HepG2 (cell line): ENCODE measurements at regions not wholly inside any gene's neighbourhood (a gene's known extent, or its start where the extent isn't known, plus 50 kb on each side); places are given as distances from the start of the nearest gene placed in this dataset.

Experiments used
- ATAC-seq: fragments of 200-7000 bp; cut with Tn5 transposase; 3 replicates; pipeline ENCODE4 v1.9.1; 2020; ENCODE audit warnings: mild to moderate bottlenecking, moderate library complexity
- BruUV-seq: library from RNA; stranded (reverse); fragments of 400-500 nt; replicated peaks from 2 replicates; lab custom pipeline; 2021; lab: Mats Ljungman, UMichigan
- CTCF ChIA-PET: fragments of 300-600 bp; formaldehyde crosslinking; extraction: SDS; loops from one replicate; lab custom pipeline; 2021; ENCODE audit warnings: low total read pairs, inconsistent platforms, low intra/inter-chr PET ratio; lab: Yijun Ruan, JAX
- POLR2A ChIA-PET: fragments of 350-600 bp; sonication (Branson Sonifier 250); formaldehyde crosslinking; loops from one replicate; lab custom pipeline; 2020; ENCODE audit warnings: antibody characterized with exemption, inconsistent platforms; lab: Yijun Ruan, JAX
- DNase-seq: peaks from one replicate; pipeline ENCODE4 v3.0.0-alpha.2; 2015; ENCODE audit warnings: low spot score
- FAIRE-seq: peaks from 3 replicates; lab custom pipeline; 2011; peaks lifted over from hg19 to GRCh38; lab: Jason Lieb, UNC
- H2AFZ ChIP-seq: one replicate; pipeline ENCODE4 v1.6.1; 2011; ENCODE audit warnings: low read length, inconsistent platforms
- H3K27ac ChIP-seq: fragments of 300-600 bp; 3 replicates; pipeline ENCODE4 v1.8.0; 2011; ENCODE audit warnings: mixed run types, mild to moderate bottlenecking, mixed read lengths, low read length, inconsistent platforms; ENCODE audit not compliant: insufficient read depth; ENCODE audit errors: extremely low read length
- H3K27me3 ChIP-seq, 2 experiments: fragments of 200-600 bp in 1 of 2; 2 replicates in 1 of 2; 3 replicates in 1 of 2; pipeline versions ENCODE4 v1.6.0 to v1.8.0; 2011; ENCODE audit warnings: low read length in 2 of 2, mild to moderate bottlenecking in 2 of 2, moderate library complexity in 2 of 2, inconsistent platforms in 1 of 2; ENCODE audit not compliant: insufficient read depth in 2 of 2, control insufficient read depth in 1 of 2
- H3K36me3 ChIP-seq, 2 experiments: fragments of 200-600 bp in 1 of 2; replicated peaks in 1 of 2; 2 replicates in 1 of 2; 3 replicates in 1 of 2; pipeline versions ENCODE4 v1.5.1 to v1.8.0; 2011; ENCODE audit warnings: low read length in 2 of 2, inconsistent platforms in 1 of 2; ENCODE audit not compliant: insufficient read depth in 2 of 2, control insufficient read depth in 1 of 2
- H3K4me1 ChIP-seq: 2 replicates; pipeline ENCODE4 v1.5.1; 2012; ENCODE audit warnings: low read length, inconsistent platforms; ENCODE audit not compliant: insufficient read depth
- H3K4me2 ChIP-seq: 2 replicates; pipeline ENCODE4 v1.6.0; 2011; ENCODE audit warnings: low read depth, low read length, inconsistent platforms
- H3K4me3 ChIP-seq, 3 experiments: fragments of 200-600 bp in 1 of 3; sonication (generic), shearing (Covaris generic) in 1 of 3; replicated peaks in 1 of 3; 2 replicates each; pipeline ENCODE4 v1.5.1; 2011 to 2016; ENCODE audit warnings: low read length in 3 of 3, inconsistent platforms in 2 of 3, low read depth in 2 of 3, mild to moderate bottlenecking in 2 of 3, control low read depth in 1 of 3, mixed read lengths in 1 of 3; ENCODE audit not compliant: insufficient read depth in 1 of 3
- H3K79me2 ChIP-seq: one replicate; pipeline ENCODE4 v1.6.1; 2011; ENCODE audit warnings: low read length, inconsistent platforms; ENCODE audit not compliant: insufficient read depth
- H3K9ac ChIP-seq: 2 replicates; pipeline ENCODE4 v1.6.0; 2011; ENCODE audit warnings: mild to moderate bottlenecking, low read depth, low read length, inconsistent platforms; ENCODE audit not compliant: insufficient read depth
- H3K9me3 ChIP-seq: 2 replicates; pipeline ENCODE4 v1.5.1; 2012; ENCODE audit warnings: mild to moderate bottlenecking, low read length
- H4K20me1 ChIP-seq: 2 replicates; pipeline ENCODE4 v1.6.0; 2011; ENCODE audit warnings: inconsistent platforms, mild to moderate bottlenecking, low read length, moderate library complexity; ENCODE audit not compliant: insufficient read depth
- CHCHD3 ChIP-seq: sonication (generic); formaldehyde crosslinking; IDR thresholded peaks from 2 replicates; pipeline ENCODE4 v1.8.0; 2022; ENCODE audit warnings: mild to moderate bottlenecking, missing genetic modification reagents, moderate library complexity
- CREBL2 ChIP-seq: sonication (generic); formaldehyde crosslinking; IDR thresholded peaks from 2 replicates; pipeline ENCODE4 v1.8.1; 2023; ENCODE audit warnings: missing genetic modification reagents, mild to moderate bottlenecking, borderline replicate concordance
- ISL2 ChIP-seq: sonication (generic); formaldehyde crosslinking; IDR thresholded peaks from 2 replicates; pipeline ENCODE4 v1.5.0; 2020; ENCODE audit warnings: missing genetic modification reagents
- KDM3A ChIP-seq: IDR thresholded peaks from 2 replicates; pipeline ENCODE4 v1.6.1; 2018; ENCODE audit warnings: low read depth, missing compliant biosample characterization
- KLF16 ChIP-seq, 2 experiments: sonication (generic) in 1 of 2; formaldehyde crosslinking in 1 of 2; IDR thresholded peaks; 2 replicates each; pipeline versions ENCODE4 v1.6.1 to v1.8.0; 2016 to 2023; ENCODE audit warnings: missing genetic modification reagents in 2 of 2, missing compliant biosample characterization in 1 of 2
- LCORL ChIP-seq, 2 experiments: fragments of 450-650 bp in 1 of 2; sonication (generic) in 1 of 2; formaldehyde crosslinking in 1 of 2; IDR thresholded peaks; 2 replicates each; pipeline versions ENCODE4 v1.5.0 to v1.6.1; 2017 to 2020; ENCODE audit warnings: antibody characterized with exemption in 1 of 2, missing genetic modification reagents in 1 of 2
- MAFK ChIP-seq, 2 experiments: IDR thresholded peaks in 1 of 2; conservative IDR thresholded peaks in 1 of 2; 2 replicates each; pipeline ENCODE4 v1.6.1; 2011; ENCODE audit warnings: improper control_type of control experiment in 2 of 2, low read length in 2 of 2
- NAIF1 ChIP-seq: sonication (generic); formaldehyde crosslinking; IDR thresholded peaks from 2 replicates; pipeline ENCODE4 v1.5.0; 2020; ENCODE audit warnings: mild to moderate bottlenecking, missing genetic modification reagents, borderline replicate concordance
- PRMT3 ChIP-seq: sonication (generic); formaldehyde crosslinking; IDR thresholded peaks from 2 replicates; pipeline ENCODE4 v1.8.1; 2022; ENCODE audit warnings: low read depth, mild to moderate bottlenecking, moderate library complexity, missing genetic modification reagents, borderline replicate concordance
- RBM39 ChIP-seq: fragments of 200-400 bp; formaldehyde crosslinking; IDR thresholded peaks from one replicate; pipeline ENCODE4 v1.6.1; 2018; ENCODE audit warnings: antibody characterized with exemption, mild to moderate bottlenecking, low read depth, low read length; ENCODE audit not compliant: poor library complexity, severe bottlenecking
- RFX1 ChIP-seq: fragments of 450-650 bp; IDR thresholded peaks from 2 replicates; pipeline ENCODE4 v1.6.1; 2017
- SP2 ChIP-seq: sonication (generic); formaldehyde crosslinking; IDR thresholded peaks from 2 replicates; pipeline ENCODE4 v1.5.1; 2020; ENCODE audit warnings: mild to moderate bottlenecking, missing genetic modification reagents
- TCF12 ChIP-seq, 2 experiments: fragments of 450-650 bp in 1 of 2; sonication (generic) in 1 of 2; formaldehyde crosslinking in 1 of 2; IDR thresholded peaks; 2 replicates each; pipeline versions ENCODE4 v1.6.1 to v1.8.0; 2017 to 2022; ENCODE audit warnings: antibody characterized with exemption in 1 of 2, mild to moderate bottlenecking in 1 of 2, missing genetic modification reagents in 1 of 2, moderate library complexity in 1 of 2
- ZBTB3 ChIP-seq: sonication (generic); formaldehyde crosslinking; IDR thresholded peaks from 2 replicates; pipeline ENCODE4 v1.4.0; 2020; ENCODE audit warnings: low read depth, mild to moderate bottlenecking, moderate library complexity, missing genetic modification reagents, borderline replicate concordance
- ZBTB7A ChIP-seq: sonication (generic); formaldehyde crosslinking; IDR thresholded peaks from 2 replicates; pipeline ENCODE4 v1.8.0; 2022; ENCODE audit warnings: mild to moderate bottlenecking, missing genetic modification reagents
- ZNF34 ChIP-seq: sonication (generic); formaldehyde crosslinking; IDR thresholded peaks from 2 replicates; pipeline ENCODE4 v1.4.0; 2020; ENCODE audit warnings: mild to moderate bottlenecking, missing genetic modification reagents, borderline replicate concordance
- ZNF740 ChIP-seq: sonication (generic); formaldehyde crosslinking; IDR thresholded peaks from 2 replicates; pipeline ENCODE4 v1.4.0; 2020; ENCODE audit warnings: missing genetic modification reagents
- WGBS: methylation state at CpG from one replicate; pipeline ENCODE4 v1.1.6; 2017; ENCODE audit warnings: low lambda C conversion rate; 5-methylcytosine and 5-hydroxymethylcytosine counted together
- in situ Hi-C: cut with HindIII; loops from 2 replicates; pipeline ENCODE4 v1.10.0; 2017; ENCODE audit warnings: low pct_unique_long_range_greater_than_20kb; ENCODE audit not compliant: extremely low pct_ligation_motif_present
- intact Hi-C: fragments of 100-400 bp; cut with micrococcal nuclease; formaldehyde crosslinking; loops from one replicate; pipeline ENCODE4 v1.10.0; 2022; ENCODE audit not compliant: unreplicated experiment
- TF ChIP-seq, protein P1 (sequence below): sonication (generic); formaldehyde crosslinking; IDR thresholded peaks from 2 replicates; pipeline ENCODE4 v1.4.0; 2020; ENCODE audit warnings: low read depth, mild to moderate bottlenecking, missing genetic modification reagents

DNA sequence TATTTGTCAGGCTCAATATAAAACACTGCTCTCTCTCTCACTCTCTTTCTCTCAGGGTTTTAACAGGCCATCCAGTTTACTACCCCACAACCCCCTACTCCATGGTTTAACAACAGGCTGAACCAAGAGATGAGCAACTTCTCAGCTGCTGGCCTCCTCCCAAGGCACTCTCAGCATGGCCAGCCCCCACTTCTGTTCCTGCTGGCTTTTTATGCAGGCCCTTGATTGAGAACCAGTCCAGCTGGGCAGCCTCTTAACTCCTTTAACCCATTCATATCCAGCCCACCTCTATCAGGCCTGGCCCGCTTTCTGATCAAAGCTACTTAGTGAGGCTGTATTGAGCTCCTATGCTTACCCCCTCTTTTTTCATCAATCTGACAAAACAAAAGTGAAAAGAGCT is 346.8 kb upstream of the POU3F2 start:
- FAIRE-seq = no peak
- ATAC-seq = no peak
- Histone ChIP-seq H3K4me3 (no peak overlapping the region), H3K27ac (no peak overlapping the region), H3K4me2 (no peak overlapping the region), H3K9me3 (no peaks in the 10 kb centered on the region), H3K79me2 (no peaks in the 10 kb centered on the region), H3K4me1 (no peaks in the 10 kb centered on the region), H2AFZ (no peak overlapping the region), H3K27me3 (no peaks in the 10 kb centered on the region), H3K36me3 (no peaks in the 10 kb centered on the region), H4K20me1 (no peaks in the 10 kb centered on the region), H3K9ac (no peak overlapping the region)
- TF ChIP-seq ZBTB3 (CRISPR knock-in tag) (no peak), ZNF740 (CRISPR knock-in tag) (no peak), SP2 (CRISPR knock-in tag) (no peak), KLF16 (CRISPR knock-in tag; IDR thresholded peaks at IDR 0.05) (no peak), MAFK (conservative IDR thresholded peaks at IDR 0.05 in 1 of 2, IDR thresholded peaks at IDR 0.05 in 1 of 2; ENCODE audit: low read length in 2 of 2) (no peak), NAIF1 (no peak)
- ChIA-PET CTCF (no interaction called here), POLR2A (no interaction called here)
- no peak for DNase-seq
- WGBS = 11% methylated on average over 1 of the region's 1 CpG
- BruUV-seq = no TSS peak
- intact Hi-C loops (no loop called here), in situ Hi-C loops (no loop called here)

DNA sequence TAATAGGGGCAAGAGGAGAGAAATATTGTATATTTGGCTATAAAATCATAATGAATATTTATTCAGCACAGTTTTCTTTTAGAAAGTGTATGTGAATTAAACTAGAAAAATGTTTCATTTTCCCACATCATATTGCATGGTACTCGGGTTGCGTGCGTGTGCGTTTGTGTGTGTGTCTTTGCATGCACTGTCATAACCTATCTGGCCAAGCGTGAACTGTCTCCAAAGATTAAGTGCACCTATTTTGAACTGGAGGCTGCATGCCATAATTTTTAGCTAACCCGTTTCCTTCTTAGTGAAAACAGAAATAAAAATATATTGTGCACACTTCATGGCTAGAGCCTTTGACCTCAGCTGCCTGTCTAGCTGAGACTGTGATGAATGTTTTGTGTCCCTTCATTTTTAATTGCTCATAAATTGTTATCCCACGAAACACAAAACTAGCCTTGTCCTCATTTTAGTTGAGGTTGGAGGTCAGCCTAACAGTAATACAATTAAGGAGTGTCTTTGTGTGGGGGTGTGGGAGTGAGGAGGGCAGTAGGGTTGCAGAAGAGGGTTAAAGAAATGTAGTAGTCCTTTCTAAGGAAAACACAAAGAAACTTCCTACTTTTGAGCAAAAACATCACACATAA is 336.1 kb upstream of the POU3F2 start:
- H3K27ac ChIP-seq = no peak overlapping the region
- H4K20me1 ChIP-seq = no peaks in the 10 kb centered on the region
- H3K79me2 ChIP-seq = no peaks in the 10 kb centered on the region
- WGBS = 44% methylated on average over 7 of the region's 7 CpGs
- no peak overlapping the region for H3K9ac ChIP-seq
- no peak overlapping the region for H3K4me2 ChIP-seq
- no peaks in the 10 kb centered on the region for H3K9me3 ChIP-seq
- no TSS peak for BruUV-seq
- H3K4me3 ChIP-seq = no peak overlapping the region
- no peak overlapping the region for H2AFZ ChIP-seq
- FAIRE-seq (no peak), ATAC-seq (no peak), DNase-seq (no peak)
- no peaks in the 10 kb centered on the region for H3K27me3 ChIP-seq
- intact Hi-C loops = no loop called here
- H3K36me3 ChIP-seq = no peaks in the 10 kb centered on the region
- no peaks in the 10 kb centered on the region for H3K4me1 ChIP-seq
- CTCF ChIA-PET = no interaction called here
- in situ Hi-C loops = no loop called here
- POLR2A ChIA-PET = no interaction called here
- TF ChIP-seq KDM3A (no peak), ISL2 (CRISPR knock-in tag) (no peak), RBM39 (no peak), PRMT3 (CRISPR knock-in tag) (no peak), ZNF34 (CRISPR knock-in tag) (no peak), ZBTB7A (CRISPR knock-in tag) (no peak), CREBL2 (no peak), LCORL (IDR thresholded peaks at IDR 0.05) (no peak), LCORL (CRISPR knock-in tag; IDR thresholded peaks at IDR 0.05) (no peak), TCF12 (IDR thresholded peaks at IDR 0.05) (no peak), TCF12 (CRISPR knock-in tag; IDR thresholded peaks at IDR 0.05) (no peak), RFX1 (no peak), CHCHD3 (CRISPR knock-in tag) (no peak)
- TF ChIP-seq, protein P1, sequence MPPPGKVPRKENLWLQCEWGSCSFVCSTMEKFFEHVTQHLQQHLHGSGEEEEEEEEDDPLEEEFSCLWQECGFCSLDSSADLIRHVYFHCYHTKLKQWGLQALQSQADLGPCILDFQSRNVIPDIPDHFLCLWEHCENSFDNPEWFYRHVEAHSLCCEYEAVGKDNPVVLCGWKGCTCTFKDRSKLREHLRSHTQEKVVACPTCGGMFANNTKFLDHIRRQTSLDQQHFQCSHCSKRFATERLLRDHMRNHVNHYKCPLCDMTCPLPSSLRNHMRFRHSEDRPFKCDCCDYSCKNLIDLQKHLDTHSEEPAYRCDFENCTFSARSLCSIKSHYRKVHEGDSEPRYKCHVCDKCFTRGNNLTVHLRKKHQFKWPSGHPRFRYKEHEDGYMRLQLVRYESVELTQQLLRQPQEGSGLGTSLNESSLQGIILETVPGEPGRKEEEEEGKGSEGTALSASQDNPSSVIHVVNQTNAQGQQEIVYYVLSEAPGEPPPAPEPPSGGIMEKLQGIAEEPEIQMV (CRISPR knock-in tag) = no peak
